ENCODE measurements at regions not wholly inside any gene's neighbourhood (a gene's known extent, or its start where the extent isn't known, plus 50 kb on each side); places are given as distances from the start of the nearest gene placed in this dataset.
"Not testable (repeated sequence)": the region's sequence is repeated elsewhere in the genome, so short reads cannot be mapped to it uniquely, and the experiment has no call there.

GRCh38 chr22:25395468-25395867 is 169.0 kb upstream of the GRK3 start:
- peak; percentile 7 for DNase-seq (ENCODE audit: low read depth)

GRCh38 chr22:25395915-25396314 is 168.6 kb upstream of the GRK3 start:
- DNase-seq (ENCODE audit: low read depth), result no peak

- no peak for DNase-seq (ENCODE audit: low read depth)
Observed at GRCh38 chr22:25396615-25397200, 167.8 kb upstream of the GRK3 start.

GRCh38 chr22:25397616-25398015 is 166.9 kb upstream of the GRK3 start:
- peak; percentile 40 for DNase-seq (ENCODE audit: low read depth)

- DNase-seq (ENCODE audit: low read depth), result peak; percentile 92
Observed at GRCh38 chr22:25398591-25399062, 165.8 kb upstream of the GRK3 start.

GRCh38 chr22:25399649-25400151 is 164.8 kb upstream of the GRK3 start:
- DNase-seq (ENCODE audit: low read depth), result no peak

GRCh38 chr22:25402160-25402500 is 162.3 kb upstream of the GRK3 start:
- no peak for DNase-seq (ENCODE audit: low read depth)

GRCh38 chr22:25402501-25403283 is 161.8 kb upstream of the GRK3 start:
- DNase-seq (ENCODE audit: low read depth), result peak; percentile 46

- no peak for DNase-seq (ENCODE audit: low read depth)
Observed at GRCh38 chr22:25403284-25403810, 161.1 kb upstream of the GRK3 start.

- DNase-seq (ENCODE audit: low read depth), result peak; percentile 16
Observed at GRCh38 chr22:25403811-25404471, 160.5 kb upstream of the GRK3 start.

GRCh38 chr22:25404556-25404927 is 159.9 kb upstream of the GRK3 start:
- no peak for DNase-seq (ENCODE audit: low read depth)

GRCh38 chr22:25404928-25405816 is 159.3 kb upstream of the GRK3 start:
- DNase-seq (ENCODE audit: low read depth), result no peak

GRCh38 chr22:25405841-25406509 is 158.5 kb upstream of the GRK3 start:
- no peak for DNase-seq (ENCODE audit: low read depth)

- no peak for DNase-seq (ENCODE audit: low read depth)
Observed at GRCh38 chr22:25406510-25407210, 157.8 kb upstream of the GRK3 start.

GRCh38 chr22:25407226-25407858 is 157.1 kb upstream of the GRK3 start:
- no peak for DNase-seq (ENCODE audit: low read depth)

GRCh38 chr22:25407859-25408229 is 156.6 kb upstream of the GRK3 start:
- no peak for DNase-seq (ENCODE audit: low read depth)

GRCh38 chr22:25409240-25409639 is 155.2 kb upstream of the GRK3 start:
- DNase-seq (ENCODE audit: low read depth), result no peak

- DNase-seq (ENCODE audit: low read depth), result no peak
Observed at GRCh38 chr22:25410849-25411248, 153.6 kb upstream of the GRK3 start.

GRCh38 chr22:25413620-25414019 is 150.9 kb upstream of the GRK3 start:
- DNase-seq (ENCODE audit: low read depth), result no peak

- DNase-seq (ENCODE audit: low read depth), result not testable (repeated sequence)
Observed at GRCh38 chr22:25415731-25416130, 148.7 kb upstream of the GRK3 start.

Data from renal cortical epithelial cell (primary cell).